CD14-positive monocyte (primary cell): ENCODE measurements at regions not wholly inside any gene's neighbourhood (a gene's known extent, or its start where the extent isn't known, plus 50 kb on each side); places are given as distances from the start of the nearest gene placed in this dataset.

ENCODE experiments used
- DNase-seq, 3 donors: peaks; one replicate each; pipeline ENCODE4 v3.0.0-alpha.2; 2011 to 2022
- H2AFZ ChIP-seq: 2 replicates; pipeline ENCODE4 v1.6.0; 2012; ENCODE audit warnings: mild to moderate bottlenecking, low read depth, low read length, inconsistent platforms; ENCODE audit not compliant: insufficient read depth, poor library complexity, severe bottlenecking
- H3K27ac ChIP-seq, 2 donors: 1 replicate in 1 of 2; 2 replicates in 1 of 2; pipeline ENCODE4 v1.5.1; 2012 to 2013; ENCODE audit warnings: low read length in 2 of 2, control low read depth in 1 of 2, inconsistent platforms in 1 of 2, low read depth in 1 of 2, mild to moderate bottlenecking in 1 of 2
- H3K27me3 ChIP-seq, 2 donors: one replicate each; pipeline versions ENCODE4 v1.6.0 to v1.6.1; 2011 to 2013; ENCODE audit warnings: low read length in 2 of 2; ENCODE audit not compliant: control insufficient read depth in 2 of 2, insufficient read depth in 2 of 2
- H3K36me3 ChIP-seq, 2 donors: replicated peaks in 1 of 2; 1 replicate in 1 of 2; 2 replicates in 1 of 2; pipeline versions ENCODE4 v1.5.1 to v1.6.1; 2012 to 2013; ENCODE audit warnings: low read length in 2 of 2, control low read depth in 1 of 2, inconsistent platforms in 1 of 2, mild to moderate bottlenecking in 1 of 2; ENCODE audit not compliant: insufficient read depth in 2 of 2, control insufficient read depth in 1 of 2
- H3K4me1 ChIP-seq, 2 donors: 1 replicate in 1 of 2; 2 replicates in 1 of 2; pipeline versions ENCODE4 v1.5.1 to v1.6.1; 2012 to 2013; ENCODE audit warnings: low read length in 2 of 2, control low read depth in 1 of 2, inconsistent platforms in 1 of 2, mild to moderate bottlenecking in 1 of 2, moderate library complexity in 1 of 2; ENCODE audit not compliant: insufficient read depth in 2 of 2, control insufficient read depth in 1 of 2
- H3K4me2 ChIP-seq: replicated peaks from 2 replicates; pipeline ENCODE3; 2012; ENCODE audit warnings: low read length, moderate library complexity, mild to moderate bottlenecking; ENCODE audit not compliant: poor library complexity, severe bottlenecking; ENCODE audit errors: extremely low read depth
- H3K4me3 ChIP-seq, 3 experiments: fragments of 200-600 bp in 1 of 3; sonication (generic) in 1 of 3; replicated peaks in 1 of 3; 1 replicate in 2 of 3; 2 replicates in 1 of 3; pipeline ENCODE4 v1.5.1; 2011 to 2013; ENCODE audit warnings: low read length in 3 of 3, mild to moderate bottlenecking in 3 of 3, control low read depth in 2 of 3, low read depth in 2 of 3, inconsistent platforms in 1 of 3, moderate library complexity in 1 of 3
- H3K79me2 ChIP-seq: 2 replicates; pipeline ENCODE4 v1.6.0; 2012; ENCODE audit warnings: mild to moderate bottlenecking, control low read depth, inconsistent platforms, low read length, moderate library complexity; ENCODE audit not compliant: insufficient read depth
- H3K9ac ChIP-seq: 2 replicates; pipeline ENCODE4 v1.6.0; 2017; ENCODE audit warnings: low read length, mild to moderate bottlenecking; ENCODE audit not compliant: insufficient read depth, poor library complexity, severe bottlenecking
- H3K9me3 ChIP-seq, 2 donors: replicated peaks in 1 of 2; 1 replicate in 1 of 2; 2 replicates in 1 of 2; pipeline versions ENCODE4 v1.5.1 to v1.6.1; 2012 to 2013; ENCODE audit warnings: low read length in 2 of 2, control low read depth in 1 of 2; ENCODE audit not compliant: control insufficient read depth in 1 of 2, insufficient read depth in 1 of 2
- H4K20me1 ChIP-seq: 2 replicates; pipeline ENCODE4 v1.6.0; 2012; ENCODE audit warnings: mild to moderate bottlenecking, low read length, control low read depth, moderate library complexity; ENCODE audit not compliant: insufficient read depth
- H3K27ac Mint-ChIP-seq, 7 donors: one replicate each; pipeline ENCODE4 v1.8.0; 2020; ENCODE audit warnings: mild to moderate bottlenecking in 7 of 7, mixed read lengths in 7 of 7, moderate library complexity in 6 of 7, inconsistent platforms in 2 of 7
- H3K27me3 Mint-ChIP-seq, 3 donors: one replicate each; pipeline ENCODE4 v1.8.0; 2021 to 2022; ENCODE audit warnings: low read depth in 3 of 3, mild to moderate bottlenecking in 3 of 3, mixed read lengths in 3 of 3, moderate library complexity in 3 of 3, inconsistent platforms in 1 of 3
- H3K36me3 Mint-ChIP-seq, 2 donors: one replicate each; pipeline ENCODE4 v1.8.0; 2020; ENCODE audit warnings: mixed read lengths in 2 of 2, inconsistent platforms in 1 of 2, mild to moderate bottlenecking in 1 of 2
- H3K4me1 Mint-ChIP-seq: one replicate; pipeline ENCODE4 v1.8.0; 2020; ENCODE audit warnings: mild to moderate bottlenecking, mixed read lengths
- H3K4me3 Mint-ChIP-seq, 2 donors: one replicate each; pipeline ENCODE4 v1.8.0; 2020; ENCODE audit warnings: mild to moderate bottlenecking in 2 of 2, mixed read lengths in 2 of 2, moderate library complexity in 1 of 2
- H3K9me3 Mint-ChIP-seq, 7 donors: one replicate each; pipeline ENCODE4 v1.8.0; 2020 to 2022; ENCODE audit warnings: mixed read lengths in 7 of 7, mild to moderate bottlenecking in 6 of 7, moderate library complexity in 6 of 7, inconsistent platforms in 2 of 7
- CTCF ChIP-seq: fragments of 200-600 bp; IDR thresholded peaks from one replicate; pipeline ENCODE4 v1.8.0; 2022; ENCODE audit warnings: antibody characterized with exemption, mild to moderate bottlenecking
- WGBS: methylation state at CpG from one replicate; pipeline ENCODE4 v1.1.5; 2013; ENCODE audit warnings: missing lambda C conversion rate; ENCODE audit not compliant: insufficient coverage; 5-methylcytosine and 5-hydroxymethylcytosine counted together
- intact Hi-C, 2 donors: fragments of 100-400 bp; cut with micrococcal nuclease; formaldehyde crosslinking; loops; one replicate each; pipeline versions ENCODE4 v1.15.0 to v1.15.1; 2023

- Histone ChIP-seq H3K36me3 (no peaks in the 10 kb centered on the region), H3K9ac (no peak overlapping the region), H3K27ac (no peak overlapping the region), H3K9me3 (peaks cover 11 to 19% of the 10 kb centered on the region in 2 donors), H3K79me2 (no peaks in the 10 kb centered on the region), H4K20me1 (no peaks in the 10 kb centered on the region), H2AFZ (no peak overlapping the region), H3K4me1 (no peaks in the 10 kb centered on the region), H3K4me3 (no peak overlapping the region), H3K4me2 (no peak overlapping the region), H3K27me3 (no peaks in the 10 kb centered on the region)
- H3K4me1 Mint-ChIP-seq = no peaks in the 10 kb centered on the region
- no peaks in the 10 kb centered on the region for H3K36me3 Mint-ChIP-seq
- H3K27ac Mint-ChIP-seq = no peak overlapping the region
- no peak for TF ChIP-seq CTCF
- peaks cover 0 to 2% (median 0%) of the 10 kb centered on the region in 3 donors for H3K27me3 Mint-ChIP-seq
- H3K4me3 Mint-ChIP-seq = no peak overlapping the region
- DNase-seq = no peak
- peaks cover 0 to 15% (median 11%) of the 10 kb centered on the region in 7 donors for H3K9me3 Mint-ChIP-seq
- intact Hi-C loops = no loop called here
- 92% methylated on average over 15 of the region's 18 CpGs for WGBS
Measured at GRCh38 chr3:35216501-35217266, 422.6 kb upstream of the ARPP21 start.

DNA sequence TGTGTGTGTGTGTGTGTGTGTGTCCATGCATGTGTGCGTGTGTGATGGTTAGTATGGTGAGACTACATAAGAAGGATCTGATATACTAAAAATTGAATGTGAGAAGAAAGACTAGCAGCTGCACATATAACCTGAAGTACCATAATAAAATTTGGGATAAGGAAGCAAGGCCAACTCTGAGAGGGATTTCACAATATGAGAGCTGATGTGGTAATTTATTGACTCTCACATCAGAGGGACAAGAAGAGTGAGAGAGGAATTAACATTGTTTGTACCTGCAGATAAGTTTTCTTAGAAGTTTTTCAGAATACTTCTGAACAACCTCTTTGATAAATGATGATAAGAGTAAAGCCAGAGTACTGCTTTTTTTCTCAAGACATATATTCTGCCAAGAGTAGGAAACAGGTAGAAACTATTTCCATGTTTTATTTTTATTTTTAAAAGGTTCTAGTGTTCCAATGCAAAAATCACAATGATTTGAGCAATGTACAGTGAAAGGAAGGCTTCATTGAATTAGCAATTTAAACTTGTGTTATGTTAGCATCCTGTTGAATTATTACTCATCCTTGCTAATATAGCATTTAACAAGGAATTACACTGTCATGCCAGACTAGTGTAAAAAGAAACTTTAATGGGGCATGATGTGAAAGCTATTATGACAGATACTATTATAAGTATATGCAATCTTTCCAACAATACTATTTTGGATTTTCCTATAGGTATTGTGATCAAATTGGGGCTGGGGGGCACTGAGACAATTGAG, 415.5 kb upstream of the ARPP21 start:
- H3K27ac Mint-ChIP-seq = no peak overlapping the region
- H3K4me3 Mint-ChIP-seq = no peak overlapping the region
- intact Hi-C loops = no loop called here
- WGBS = no CpG with 5 or more reads among the region's 1 CpG
- H3K36me3 ChIP-seq = no peaks in the 10 kb centered on the region
- H3K4me2 ChIP-seq = no peak overlapping the region
- peaks cover 2 to 17% (median 7%) of the 10 kb centered on the region in 7 donors for H3K9me3 Mint-ChIP-seq
- no peaks in the 10 kb centered on the region for H3K36me3 Mint-ChIP-seq
- H3K27me3 Mint-ChIP-seq = no peaks in the 10 kb centered on the region
- no peak overlapping the region for H3K9ac ChIP-seq
- TF ChIP-seq CTCF = no peak
- no peaks in the 10 kb centered on the region for H3K27me3 ChIP-seq
- no peaks in the 10 kb centered on the region for H4K20me1 ChIP-seq
- H2AFZ ChIP-seq = no peak overlapping the region
- no peaks in the 10 kb centered on the region for H3K4me1 Mint-ChIP-seq
- H3K27ac ChIP-seq = no peak overlapping the region
- no peak for DNase-seq
- no peaks in the 10 kb centered on the region for H3K79me2 ChIP-seq
- H3K4me1 ChIP-seq = no peaks in the 10 kb centered on the region
- H3K9me3 ChIP-seq = peaks cover 7 to 11% of the 10 kb centered on the region in 2 donors
- no peak overlapping the region for H3K4me3 ChIP-seq
